ENCODE measurements at regions not wholly inside any gene's neighbourhood (a gene's known extent, or its start where the extent isn't known, plus 50 kb on each side); places are given as distances from the start of the nearest gene placed in this dataset.

DNA sequence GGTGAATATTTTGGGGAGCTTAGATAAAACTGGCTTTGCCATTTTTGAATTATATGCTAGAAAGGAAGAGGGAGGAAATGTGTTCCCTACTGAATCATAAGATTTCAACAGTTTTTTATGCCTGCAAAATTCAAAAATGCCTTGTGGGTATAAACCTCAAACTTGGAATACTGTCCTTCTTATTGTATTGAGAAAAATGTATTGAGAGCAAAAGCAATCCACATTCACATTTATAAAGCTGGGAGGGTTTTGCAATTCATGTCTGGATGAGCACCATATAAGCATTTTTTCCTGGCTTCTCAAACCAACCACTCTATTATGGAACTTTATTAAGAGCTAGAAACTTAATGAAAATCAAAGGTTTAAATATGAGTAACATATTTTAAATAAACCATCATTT, 289.8 kb downstream of the PCDH7 start:
- no peaks in the 10 kb centered on the region for H3K4me1 ChIP-seq (ENCODE audit: insufficient read depth, low read length, severe bottlenecking)
- no peak overlapping the region for H2AFZ ChIP-seq (ENCODE audit: low read length)
- H3K4me3 ChIP-seq (ENCODE audit: low read depth, low read length, poor library complexity, severe bottlenecking): no peak overlapping the region
- H3K27me3 ChIP-seq (ENCODE audit: insufficient read depth, low read length): no peaks in the 10 kb centered on the region
- H3K27ac ChIP-seq (ENCODE audit: low read depth, low read length, poor library complexity, severe bottlenecking): no peak overlapping the region
- no peaks in the 10 kb centered on the region for H3F3A ChIP-seq (ENCODE audit: insufficient read depth, low read length)
- no peaks in the 10 kb centered on the region for H3K36me3 ChIP-seq (ENCODE audit: insufficient read depth, low read length)
- no peaks in the 10 kb centered on the region for H3K79me2 ChIP-seq (ENCODE audit: insufficient read depth, low read length)
- TF ChIP-seq, protein P1, sequence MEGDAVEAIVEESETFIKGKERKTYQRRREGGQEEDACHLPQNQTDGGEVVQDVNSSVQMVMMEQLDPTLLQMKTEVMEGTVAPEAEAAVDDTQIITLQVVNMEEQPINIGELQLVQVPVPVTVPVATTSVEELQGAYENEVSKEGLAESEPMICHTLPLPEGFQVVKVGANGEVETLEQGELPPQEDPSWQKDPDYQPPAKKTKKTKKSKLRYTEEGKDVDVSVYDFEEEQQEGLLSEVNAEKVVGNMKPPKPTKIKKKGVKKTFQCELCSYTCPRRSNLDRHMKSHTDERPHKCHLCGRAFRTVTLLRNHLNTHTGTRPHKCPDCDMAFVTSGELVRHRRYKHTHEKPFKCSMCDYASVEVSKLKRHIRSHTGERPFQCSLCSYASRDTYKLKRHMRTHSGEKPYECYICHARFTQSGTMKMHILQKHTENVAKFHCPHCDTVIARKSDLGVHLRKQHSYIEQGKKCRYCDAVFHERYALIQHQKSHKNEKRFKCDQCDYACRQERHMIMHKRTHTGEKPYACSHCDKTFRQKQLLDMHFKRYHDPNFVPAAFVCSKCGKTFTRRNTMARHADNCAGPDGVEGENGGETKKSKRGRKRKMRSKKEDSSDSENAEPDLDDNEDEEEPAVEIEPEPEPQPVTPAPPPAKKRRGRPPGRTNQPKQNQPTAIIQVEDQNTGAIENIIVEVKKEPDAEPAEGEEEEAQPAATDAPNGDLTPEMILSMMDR (IDR thresholded peaks at IDR 0.05; ENCODE audit: low read length): no peak
- no peak for TF ChIP-seq EZH2 (IDR thresholded peaks at IDR 0.05; ENCODE audit: borderline replicate concordance, low read length)
- H4K20me1 ChIP-seq (ENCODE audit: insufficient read depth, low read length): no peaks in the 10 kb centered on the region
- no peaks in the 10 kb centered on the region for H3K9me3 ChIP-seq (ENCODE audit: low read length)
- H3K4me2 ChIP-seq (ENCODE audit: low read length): no peak overlapping the region
- no peaks in the 10 kb centered on the region for H3K9me2 ChIP-seq (ENCODE audit: low read depth, low read length)
- no peak overlapping the region for H3K9ac ChIP-seq (ENCODE audit: low read length)

DNA sequence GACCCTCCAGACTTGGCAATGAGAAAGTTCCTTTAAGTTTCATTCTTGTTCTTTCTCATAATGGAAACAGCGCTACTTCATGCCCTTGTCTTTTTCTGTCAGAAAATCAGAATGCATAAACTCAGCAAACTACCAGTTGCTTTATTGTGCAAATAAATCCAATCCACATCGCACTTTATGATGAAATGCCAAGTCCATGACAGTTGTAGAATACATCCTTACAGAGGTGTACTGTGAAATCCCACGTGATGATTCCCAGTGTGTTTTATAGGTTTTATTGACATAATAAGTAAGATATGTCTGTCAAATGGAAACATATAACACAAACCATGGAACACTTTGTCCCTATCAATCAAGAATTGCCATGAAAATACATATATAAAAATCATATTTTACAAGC, 295.0 kb downstream of the PCDH7 start:
- TF ChIP-seq, protein P1 (IDR thresholded peaks at IDR 0.05; ENCODE audit: low read length): no peak
- no peak for TF ChIP-seq EZH2 (IDR thresholded peaks at IDR 0.05; ENCODE audit: borderline replicate concordance, low read length)
- Histone ChIP-seq H3K9me3 (ENCODE audit: low read length) (no peaks in the 10 kb centered on the region), H3K9me2 (ENCODE audit: low read depth, low read length) (no peaks in the 10 kb centered on the region)

GRCh38 chr4:31016322-31017061, 296.3 kb downstream of the PCDH7 start:
- Histone ChIP-seq H3K4me2 (ENCODE audit: low read length) (no peak overlapping the region), H3K4me1 (ENCODE audit: insufficient read depth, low read length, severe bottlenecking) (no peaks in the 10 kb centered on the region), H3K27ac (ENCODE audit: low read depth, low read length, poor library complexity, severe bottlenecking) (no peak overlapping the region), H3K9me3 (ENCODE audit: low read length) (no peaks in the 10 kb centered on the region), H2AFZ (ENCODE audit: low read length) (no peak overlapping the region), H3K9me2 (ENCODE audit: low read depth, low read length) (no peaks in the 10 kb centered on the region), H4K20me1 (ENCODE audit: insufficient read depth, low read length) (no peaks in the 10 kb centered on the region), H3K27me3 (ENCODE audit: insufficient read depth, low read length) (no peaks in the 10 kb centered on the region), H3K36me3 (ENCODE audit: insufficient read depth, low read length) (no peaks in the 10 kb centered on the region), H3K4me3 (ENCODE audit: low read depth, low read length, poor library complexity, severe bottlenecking) (no peak overlapping the region), H3F3A (ENCODE audit: insufficient read depth, low read length) (no peaks in the 10 kb centered on the region), H3K9ac (ENCODE audit: low read length) (no peak overlapping the region), H3K79me2 (ENCODE audit: insufficient read depth, low read length) (no peaks in the 10 kb centered on the region)
- TF ChIP-seq, protein P1 (IDR thresholded peaks at IDR 0.05; ENCODE audit: low read length): no peak
- no peak for TF ChIP-seq EZH2 (IDR thresholded peaks at IDR 0.05; ENCODE audit: borderline replicate concordance, low read length)

More for the DNA sequence above, 295.0 kb downstream of the PCDH7 start:
- Histone ChIP-seq H3F3A (ENCODE audit: insufficient read depth, low read length) (no peaks in the 10 kb centered on the region), H3K4me1 (ENCODE audit: insufficient read depth, low read length, severe bottlenecking) (no peaks in the 10 kb centered on the region), H4K20me1 (ENCODE audit: insufficient read depth, low read length) (no peaks in the 10 kb centered on the region), H3K4me3 (ENCODE audit: low read depth, low read length, poor library complexity, severe bottlenecking) (no peak overlapping the region), H3K79me2 (ENCODE audit: insufficient read depth, low read length) (no peaks in the 10 kb centered on the region), H3K9ac (ENCODE audit: low read length) (no peak overlapping the region), H3K36me3 (ENCODE audit: insufficient read depth, low read length) (no peaks in the 10 kb centered on the region), H3K27ac (ENCODE audit: low read depth, low read length, poor library complexity, severe bottlenecking) (no peak overlapping the region), H3K4me2 (ENCODE audit: low read length) (no peak overlapping the region), H2AFZ (ENCODE audit: low read length) (no peak overlapping the region), H3K27me3 (ENCODE audit: insufficient read depth, low read length) (no peaks in the 10 kb centered on the region)

Measured in OCI-LY1 (cell line).